DMS 273 (cell line): ENCODE measurements at regions not wholly inside any gene's neighbourhood (a gene's known extent, or its start where the extent isn't known, plus 50 kb on each side); places are given as distances from the start of the nearest gene placed in this dataset.
"Not testable (repeated sequence)": the region's sequence is repeated elsewhere in the genome, so short reads cannot be mapped to it uniquely, and the experiment has no call there.

Experiments used
- DNase-seq: peaks from one replicate; lab custom pipeline; 2025; ENCODE audit not compliant: unreplicated experiment; lab: John Stamatoyannopoulos, UW

DNA sequence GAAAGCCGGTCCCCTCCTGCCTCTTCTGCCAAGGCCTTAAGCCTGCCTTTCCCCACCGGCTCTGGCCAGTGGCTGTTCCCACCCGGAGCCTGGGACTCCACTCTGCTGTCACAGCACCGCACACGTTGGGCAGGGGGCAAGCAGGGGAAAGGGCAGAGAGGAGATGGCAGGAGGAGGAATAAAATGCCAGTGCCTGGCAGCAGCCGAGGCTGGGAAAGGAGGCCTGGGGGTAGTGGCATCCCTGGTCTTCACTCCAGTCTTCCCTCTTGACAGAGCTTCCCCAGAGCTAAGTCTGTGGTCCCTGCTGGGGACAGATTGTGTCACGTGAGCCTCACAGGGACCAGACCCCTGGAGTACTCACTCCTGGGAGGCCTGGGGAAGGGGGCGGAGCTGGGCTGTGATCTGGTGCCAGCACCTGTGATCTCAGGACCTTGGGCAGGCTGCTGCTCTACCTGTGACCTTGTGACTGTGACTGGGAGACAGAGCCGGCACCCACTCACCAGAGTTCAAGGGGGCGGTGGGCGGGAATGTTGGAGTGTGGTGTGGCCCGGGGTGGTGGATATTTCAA is 97.2 kb upstream of the GSE1 start:
- no peak for DNase-seq

DNA sequence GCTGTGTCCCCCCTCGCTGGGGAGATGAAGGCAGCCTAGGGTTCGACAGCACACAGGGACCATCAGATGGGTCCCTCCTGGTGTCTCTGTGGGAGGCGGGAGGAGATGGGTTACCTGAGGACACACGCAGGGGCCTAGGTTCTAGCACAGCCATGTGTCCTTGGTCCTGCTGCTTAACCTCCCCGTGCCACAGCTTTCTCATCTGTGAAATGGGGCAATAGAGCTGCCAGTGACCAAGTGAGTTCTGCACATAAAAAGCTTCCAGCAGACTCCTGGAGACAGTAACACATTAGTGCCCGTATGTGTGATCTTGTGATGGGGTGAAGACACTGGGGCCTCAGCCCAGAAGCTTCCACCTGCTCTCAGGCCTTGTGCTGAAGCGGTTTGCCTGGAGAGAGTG is 96.0 kb upstream of the GSE1 start:
- DNase-seq, result no peak

DNA sequence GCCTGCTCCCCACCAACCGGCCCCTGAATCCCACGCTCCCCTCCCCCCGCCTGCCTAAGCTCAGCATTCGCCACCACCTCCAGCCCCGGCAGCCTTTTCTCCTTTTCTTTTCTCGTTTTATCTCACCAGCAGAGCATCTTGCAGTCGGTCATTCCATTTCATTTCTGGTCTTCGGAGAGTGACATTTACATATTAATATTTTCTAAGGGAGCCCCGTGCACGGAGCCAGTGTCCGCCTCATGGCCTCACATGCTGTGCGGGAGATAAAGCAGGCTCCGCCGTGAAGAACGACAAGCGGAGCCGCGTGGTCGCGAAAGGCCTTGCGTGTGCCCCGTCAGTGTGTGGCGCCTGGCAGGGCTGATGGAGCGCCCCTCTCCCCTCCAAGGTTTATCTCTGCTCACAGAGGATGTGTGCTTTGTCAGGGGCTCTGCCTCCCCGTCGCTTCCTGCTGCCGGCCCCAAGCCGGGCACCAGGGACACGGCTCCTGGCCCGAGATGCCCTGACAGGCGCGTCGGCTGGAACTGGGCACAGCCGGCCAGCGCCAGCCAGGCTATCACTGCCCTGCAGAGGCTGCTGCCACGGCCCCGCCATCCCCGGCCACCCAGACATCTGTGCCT is 95.5 kb upstream of the GSE1 start:
- DNase-seq, result no peak

DNA sequence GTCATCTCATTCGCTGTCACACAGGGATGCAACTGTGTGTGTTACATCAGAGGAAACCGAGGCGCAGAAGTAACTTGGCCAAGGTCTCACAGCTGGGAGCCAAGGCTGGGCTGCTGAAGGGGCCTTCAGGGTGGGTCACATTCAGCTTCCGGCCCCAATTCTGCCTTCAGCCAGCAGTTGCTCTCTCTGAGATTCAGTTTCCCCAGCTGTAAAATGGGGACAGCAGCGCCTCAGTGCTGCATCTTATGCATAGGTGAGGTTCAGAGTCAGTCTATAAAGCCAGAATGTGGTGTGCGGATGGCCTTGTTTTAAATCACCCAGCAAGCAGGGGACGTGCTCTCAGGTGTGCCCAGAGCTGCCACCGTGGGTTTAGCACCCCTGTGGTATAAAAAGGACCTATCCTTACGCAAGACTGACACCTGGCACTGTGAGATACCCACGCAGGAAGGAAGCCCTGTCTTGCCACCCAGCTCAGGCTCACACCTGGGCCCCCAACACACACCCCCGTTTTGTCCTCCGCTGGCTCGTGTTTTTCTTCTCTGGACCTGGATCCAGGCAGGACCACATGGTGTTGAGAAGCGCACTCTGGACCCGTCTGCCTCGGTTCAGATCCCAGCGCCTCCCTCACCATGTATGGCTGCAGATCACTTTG is 94.6 kb upstream of the GSE1 start:
- DNase-seq, result no peak

DNA sequence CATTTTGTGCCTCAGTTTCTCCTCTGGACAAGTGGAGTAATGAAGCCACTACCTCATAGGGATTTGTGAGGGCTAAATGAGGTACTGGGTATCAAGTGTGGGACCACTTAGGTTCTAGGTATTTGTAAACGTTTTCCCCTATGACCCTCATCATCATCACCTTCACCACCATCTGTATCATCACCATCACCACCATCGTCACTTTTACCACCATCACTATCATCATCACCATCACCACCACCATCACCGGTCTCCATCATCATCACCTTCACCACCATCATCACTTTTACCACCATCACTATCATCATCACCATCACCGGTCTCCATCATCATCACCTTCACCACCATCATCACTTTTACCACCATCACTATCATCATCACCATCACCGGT is 94.1 kb upstream of the GSE1 start:
- DNase-seq, result not testable (repeated sequence)

DNA sequence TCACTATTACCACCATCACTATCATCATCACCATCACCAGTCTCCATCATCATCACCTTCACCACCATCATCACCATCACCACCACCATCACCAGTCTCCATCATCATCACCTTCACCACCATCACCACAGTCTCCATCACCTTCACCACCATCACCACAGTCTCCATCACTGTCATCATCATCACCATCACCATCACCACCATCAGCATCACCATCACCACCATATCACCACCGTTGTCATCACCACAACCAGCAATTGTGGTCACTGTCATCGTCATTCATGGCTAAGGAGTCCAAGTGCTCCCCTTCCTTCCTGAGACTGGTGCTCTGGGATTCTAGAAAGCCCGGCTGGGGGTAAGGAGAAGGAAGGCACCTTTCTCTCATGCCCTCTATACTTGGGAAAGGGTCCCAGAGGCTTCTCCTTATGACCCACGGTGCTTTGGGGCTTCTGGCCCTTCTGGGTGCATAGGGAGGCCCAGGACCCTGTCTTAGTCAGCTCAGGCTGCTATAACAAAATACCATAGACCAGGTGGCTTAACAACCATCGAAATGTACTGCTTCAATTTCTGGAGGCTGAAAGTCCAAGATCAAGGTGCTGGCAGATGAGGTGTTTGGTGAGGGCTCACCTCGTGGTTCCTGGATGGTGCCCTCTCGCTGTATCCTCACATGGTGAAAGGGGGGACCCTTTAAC is 93.4 kb upstream of the GSE1 start:
- DNase-seq, result no peak

DNA sequence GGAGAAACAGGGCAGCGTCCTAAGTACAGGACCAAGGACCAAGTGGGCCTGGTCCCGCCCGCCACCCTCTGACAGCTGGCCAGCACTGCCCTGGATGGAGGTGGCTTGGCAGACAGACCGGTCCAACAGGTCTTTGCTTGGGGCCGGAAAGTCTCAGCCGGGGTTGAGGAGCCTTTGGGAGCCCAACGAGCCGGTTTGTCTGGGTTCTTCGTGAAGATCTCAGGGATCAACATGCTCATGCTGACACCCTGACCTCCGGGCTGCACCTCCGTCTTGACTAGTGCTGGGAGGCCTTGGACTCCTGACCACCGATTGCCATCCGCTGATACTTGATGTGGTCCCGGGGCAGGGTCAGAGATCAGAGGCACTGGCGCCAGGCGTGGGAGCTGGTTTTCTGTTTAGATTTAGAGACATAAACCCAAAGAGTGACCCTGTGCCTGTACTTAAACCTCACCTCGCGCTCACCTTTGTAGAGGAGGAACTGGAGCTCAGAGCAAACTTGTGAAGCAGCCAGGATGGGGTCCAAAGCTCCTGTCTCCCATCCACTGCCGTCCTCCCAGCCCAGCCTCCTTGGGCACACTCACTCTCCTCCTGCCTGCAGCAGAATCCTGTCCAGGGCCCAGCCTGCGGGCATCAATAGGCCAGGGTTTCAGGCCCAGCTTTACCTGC is 92.1 kb upstream of the GSE1 start:
- no peak for DNase-seq

DNA sequence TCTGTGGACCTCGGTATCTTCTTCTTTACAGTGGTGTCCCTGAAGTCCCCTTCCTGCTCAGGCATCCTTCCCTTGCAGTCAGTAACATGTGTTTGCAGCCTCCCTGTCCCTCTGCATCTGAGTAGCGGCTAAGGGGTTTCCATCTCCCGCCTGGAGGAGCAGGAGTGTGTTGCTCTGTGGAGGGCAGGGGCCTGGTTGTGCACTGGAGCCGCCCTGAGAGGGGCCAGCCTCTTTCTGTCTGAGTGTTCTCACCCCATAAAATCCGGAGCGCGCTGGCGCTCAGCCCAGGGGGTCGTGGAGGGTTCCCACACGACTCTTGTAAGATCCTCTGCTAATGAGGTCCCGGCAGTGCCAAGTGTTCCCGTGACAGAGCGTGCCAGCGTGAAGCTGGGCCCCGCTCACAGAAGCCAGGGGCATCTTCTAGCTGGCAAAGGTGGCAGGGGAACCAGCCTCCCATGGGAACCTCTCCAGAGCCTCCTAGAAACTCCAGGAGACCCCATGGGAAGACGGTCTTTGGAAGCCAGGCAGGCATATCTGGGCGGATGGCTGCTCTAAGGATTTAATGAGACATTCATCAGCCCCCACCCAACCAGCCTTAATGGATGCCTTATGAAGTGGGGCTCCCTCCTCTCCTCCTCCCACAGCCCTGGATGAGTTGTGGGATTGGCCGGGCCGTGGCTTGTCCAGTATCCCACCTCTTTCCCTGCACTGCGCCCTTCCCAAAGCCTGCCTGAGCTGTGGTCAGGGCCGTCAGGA is 91.4 kb upstream of the GSE1 start:
- DNase-seq, result no peak

DNA sequence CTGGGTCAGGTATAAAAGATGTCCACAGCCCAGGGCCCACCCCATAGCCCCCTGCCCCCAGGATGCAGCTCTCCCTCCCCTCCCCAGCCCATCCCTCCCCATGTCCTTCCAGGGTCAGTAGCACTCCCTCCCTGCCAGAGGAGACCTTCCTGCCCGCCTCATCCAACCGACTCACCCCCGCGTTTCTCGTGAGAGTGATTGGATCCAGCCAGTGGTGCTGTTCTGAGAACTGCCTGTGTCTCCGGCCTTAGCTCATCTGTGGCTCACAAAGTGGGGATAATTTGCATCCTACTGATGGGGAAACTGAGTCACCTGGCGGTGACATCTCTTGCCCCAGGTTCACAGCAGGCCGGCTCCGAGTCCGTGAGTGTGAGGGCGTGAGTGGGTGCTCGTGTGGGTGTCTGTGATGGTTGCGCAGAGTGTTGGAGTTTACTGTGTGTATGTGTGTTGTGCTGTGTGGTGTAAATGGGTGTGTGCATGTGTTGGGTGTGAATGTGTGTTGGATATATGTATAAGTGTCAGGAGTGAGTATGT is 90.7 kb upstream of the GSE1 start:
- DNase-seq, result no peak

DNA sequence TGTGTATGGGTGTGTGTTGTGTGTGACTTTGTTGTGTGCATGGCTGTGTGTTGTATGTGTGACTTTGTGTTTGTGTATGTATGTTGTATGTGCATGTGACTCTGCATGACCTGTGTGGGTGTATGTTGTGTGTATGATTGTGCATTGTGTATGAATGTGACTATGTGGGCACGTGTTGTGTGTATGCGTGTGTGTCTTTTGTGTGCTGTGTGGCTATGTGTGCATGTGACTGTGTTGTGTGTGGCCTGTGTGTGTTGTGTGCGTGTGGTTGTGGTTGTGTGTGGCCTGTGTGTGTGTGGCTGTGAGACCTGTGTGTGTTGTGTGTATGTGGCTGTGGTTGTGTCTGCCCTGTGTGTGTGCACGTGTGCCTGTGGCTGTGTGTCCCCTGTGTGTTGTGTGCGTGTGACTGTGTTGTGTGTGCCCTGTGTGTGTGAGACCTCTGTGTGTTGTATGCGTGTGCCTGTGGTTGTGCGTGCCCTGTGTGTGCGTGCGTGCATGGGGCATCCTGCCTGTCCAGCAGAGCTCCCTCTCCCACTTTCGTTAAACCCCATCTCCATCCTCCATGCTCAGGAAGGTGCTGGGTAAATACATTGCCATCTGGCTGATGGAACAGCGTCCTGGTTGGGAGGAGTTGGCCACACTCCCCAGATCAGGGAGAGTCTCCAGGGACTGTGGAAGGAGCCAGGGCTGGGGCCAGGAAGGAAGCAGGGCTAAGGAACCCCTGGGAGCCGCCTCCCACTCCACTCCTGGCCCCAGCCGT is 90.1 kb upstream of the GSE1 start:
- DNase-seq, result peak; percentile 94

DNA sequence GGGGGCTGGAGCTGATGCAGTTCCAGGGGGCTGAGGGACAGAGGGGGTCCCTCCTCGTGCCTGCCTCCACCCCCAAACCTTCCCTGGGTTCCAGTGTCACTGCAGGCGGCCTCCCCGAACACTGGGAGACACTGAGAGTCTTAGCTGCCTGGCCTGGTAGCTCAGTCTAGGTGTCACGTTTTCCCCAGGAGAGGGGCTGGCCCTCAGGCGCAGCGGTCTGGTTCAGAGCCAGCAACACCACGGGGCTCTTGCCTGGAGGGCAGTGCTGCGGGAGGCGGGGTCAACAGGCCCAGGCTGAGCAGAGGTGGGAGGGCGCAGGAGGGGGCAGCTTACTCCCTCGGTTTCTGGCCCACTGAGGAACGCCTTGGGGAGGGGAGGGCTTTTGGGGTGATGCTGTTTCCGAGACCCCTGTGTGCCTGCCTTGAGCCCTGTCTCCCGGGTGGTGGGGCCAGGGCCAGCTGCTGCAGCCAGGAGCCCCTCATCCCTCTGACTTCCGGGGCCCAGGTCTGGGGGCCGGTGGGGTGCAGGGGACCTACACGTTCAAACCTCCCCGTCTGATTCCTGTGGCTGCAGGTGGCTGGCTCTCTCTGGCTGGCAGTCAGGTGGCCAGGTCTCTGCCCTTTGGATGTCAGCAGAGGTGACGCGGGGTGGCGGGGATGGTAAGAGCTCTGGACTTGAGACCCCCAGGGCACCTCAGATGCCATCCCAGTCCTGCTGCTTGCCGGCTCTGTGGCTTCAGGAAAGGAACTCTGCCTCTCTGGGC is 89.3 kb upstream of the GSE1 start:
- DNase-seq, result peak; percentile 82

DNA sequence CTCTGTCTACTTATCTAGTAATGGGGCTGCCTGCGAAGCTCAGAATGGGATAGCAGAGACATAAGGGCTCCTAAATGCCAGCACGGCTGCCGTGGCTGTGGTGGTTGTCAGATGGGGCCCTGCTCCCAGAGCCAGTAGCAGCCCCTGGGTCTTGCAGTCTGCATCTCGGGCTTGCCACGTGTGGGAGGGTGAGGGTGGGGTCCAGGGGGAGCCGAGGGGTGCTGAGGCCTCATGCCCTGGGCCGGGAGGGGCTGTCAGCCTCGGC is 88.8 kb upstream of the GSE1 start:
- peak; percentile 57 for DNase-seq

DNA sequence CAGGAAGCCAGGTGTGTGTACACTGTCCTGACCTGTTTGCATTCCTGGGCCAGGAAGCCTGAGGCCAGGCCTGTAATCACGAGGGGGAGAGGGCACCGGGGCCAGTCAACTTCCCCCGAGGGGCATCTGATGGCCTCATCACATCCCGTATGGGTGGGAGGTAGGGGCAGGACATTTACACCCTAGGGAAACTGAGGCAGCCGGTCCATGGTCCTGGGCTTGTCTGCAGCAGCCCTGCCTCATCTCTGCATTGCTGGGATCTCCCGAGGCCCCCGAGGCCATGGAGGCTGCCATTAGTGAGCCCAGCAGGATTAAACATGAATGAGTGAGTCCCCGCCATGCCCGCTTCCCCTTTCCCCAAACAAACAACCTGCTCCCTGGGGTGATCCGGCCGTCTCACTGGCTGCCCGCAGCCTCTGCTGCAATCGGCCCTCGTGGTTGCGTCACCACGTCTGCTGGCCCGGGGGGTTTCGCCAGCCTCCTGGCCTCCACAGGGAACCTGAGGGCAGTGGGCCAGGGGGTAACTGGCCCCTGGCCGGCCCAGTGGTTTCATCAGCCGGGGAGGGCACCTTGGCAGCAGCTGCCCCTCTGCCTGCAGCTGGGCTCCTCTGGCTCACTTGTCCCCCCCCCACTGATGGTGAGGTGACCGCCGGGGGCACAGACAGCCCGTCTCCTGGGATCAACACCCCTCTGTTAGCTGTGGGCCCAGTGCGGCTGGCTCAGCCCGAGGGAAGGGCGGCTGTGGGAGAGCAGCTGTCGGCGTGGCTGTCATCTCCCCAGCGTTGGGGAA is 88.3 kb upstream of the GSE1 start:
- peak; percentile 65 for DNase-seq

DNA sequence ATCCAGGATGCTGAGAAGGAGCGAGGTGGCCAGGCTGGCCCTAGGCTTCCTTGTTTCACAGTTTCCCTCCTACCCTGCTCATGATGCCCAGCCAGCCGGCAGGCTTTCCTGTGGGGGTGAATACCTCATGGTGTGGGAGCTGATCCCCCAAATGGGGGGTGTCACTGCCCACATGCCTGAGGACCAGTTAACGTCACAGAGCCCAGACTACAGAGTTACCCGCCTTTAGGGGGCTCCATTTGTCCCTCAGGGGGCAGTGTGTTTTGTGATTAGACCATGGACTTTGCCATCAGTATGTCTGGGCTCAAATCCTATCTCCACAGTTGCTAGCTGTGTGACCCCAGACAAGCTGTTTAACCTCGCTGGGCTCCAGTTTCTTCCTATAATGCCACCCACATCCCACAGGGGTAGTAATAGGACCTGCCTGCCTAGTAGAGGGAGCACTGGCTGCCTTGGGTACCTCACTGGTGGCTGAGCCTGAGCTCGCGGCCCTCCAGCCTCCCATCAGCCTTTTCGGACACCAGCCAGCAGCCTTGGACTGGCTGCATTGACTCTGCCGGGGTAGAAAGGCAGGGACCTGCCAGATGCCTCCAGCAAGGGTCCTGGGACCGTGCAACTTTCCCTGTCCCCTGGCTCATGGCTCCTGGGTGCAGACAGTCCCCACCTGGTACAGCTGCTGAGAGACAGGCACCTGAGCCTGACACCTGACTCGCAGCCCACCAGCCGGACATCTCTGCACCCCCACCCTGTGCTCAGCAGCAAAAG is 87.5 kb upstream of the GSE1 start:
- DNase-seq, result no peak

DNA sequence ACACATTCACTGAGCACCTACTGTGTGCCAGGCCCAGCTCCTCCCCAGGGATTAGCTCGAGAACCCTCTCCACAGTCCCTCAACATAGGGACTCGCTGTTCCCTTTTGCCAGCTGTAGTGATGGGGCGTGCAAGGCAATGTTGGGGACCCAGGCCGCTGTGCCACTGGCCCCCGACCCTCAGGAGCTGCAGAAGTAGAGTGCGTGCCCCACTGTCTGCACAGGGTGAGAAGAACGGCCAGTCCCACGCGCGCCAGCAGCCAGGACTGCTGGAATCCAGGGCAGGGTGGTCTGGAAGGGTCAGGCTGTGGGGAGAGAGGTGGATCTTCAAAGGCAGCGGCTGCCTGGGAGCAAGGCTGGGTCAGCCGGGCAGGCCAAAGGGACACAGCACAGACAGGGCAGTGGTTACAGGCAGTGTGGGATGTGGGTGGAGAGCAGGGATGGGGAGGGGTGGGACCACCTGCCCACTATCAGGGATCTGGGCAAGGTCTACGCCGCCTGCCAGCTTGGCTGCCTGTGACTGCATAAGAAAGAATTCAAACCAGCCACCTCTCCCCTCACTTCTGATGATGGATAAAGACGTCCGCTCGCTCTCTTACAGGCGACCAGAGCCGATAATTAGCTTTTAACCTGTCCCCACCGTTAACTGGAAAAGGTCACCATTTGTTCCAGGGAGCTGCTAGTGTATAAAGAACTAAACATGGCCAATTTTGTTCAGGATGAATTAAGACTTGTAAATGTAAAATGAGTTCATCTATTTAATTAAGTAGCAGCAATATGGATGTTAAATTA is 86.7 kb upstream of the GSE1 start:
- DNase-seq, result no peak

DNA sequence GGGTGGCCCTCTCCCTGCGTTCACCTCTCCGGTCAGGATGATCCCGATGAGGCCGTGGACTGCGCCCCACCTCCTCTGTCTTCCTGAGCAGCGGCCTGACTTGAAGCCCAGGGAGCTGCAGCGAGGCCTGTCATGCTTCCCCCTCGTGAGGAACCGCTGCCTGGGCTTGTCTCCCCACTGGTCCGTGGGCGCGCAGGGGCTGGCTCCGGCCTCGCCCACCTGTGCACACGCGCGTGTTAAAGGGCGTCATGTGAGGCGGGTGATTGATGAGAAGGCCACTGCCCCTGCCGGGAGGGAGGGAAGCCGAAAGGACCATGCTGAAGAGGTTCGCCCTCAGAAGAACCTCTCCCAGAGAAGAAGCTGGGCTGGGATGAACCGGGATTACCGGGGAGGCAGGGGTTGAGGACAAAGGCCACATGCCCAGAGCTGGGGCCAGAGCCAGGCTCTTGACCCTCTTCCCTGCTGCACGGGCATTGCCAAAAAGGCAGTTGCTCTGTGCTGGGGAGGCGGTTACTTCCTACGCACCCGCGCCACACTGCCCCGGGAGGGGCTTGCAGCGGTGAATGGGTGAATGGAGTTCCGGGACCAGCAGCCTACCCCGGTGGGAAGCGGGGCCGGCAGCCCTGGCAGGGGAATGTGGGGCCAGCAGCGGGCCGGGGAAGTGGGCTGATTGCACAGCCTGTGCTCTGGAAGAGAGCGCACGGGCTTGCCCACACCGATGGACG is 85.9 kb upstream of the GSE1 start:
- DNase-seq, result no peak
